GM13976 (cell line): ENCODE measurements at regions not wholly inside any gene's neighbourhood (a gene's known extent, or its start where the extent isn't known, plus 50 kb on each side); places are given as distances from the start of the nearest gene placed in this dataset.

Experiments
- DNase-seq: peaks from one replicate; pipeline ENCODE4 v3.0.0; 2012; ENCODE audit warnings: low spot score
- CTCF ChIP-seq: IDR thresholded peaks from 2 replicates; pipeline ENCODE4 v1.5.1; 2012; ENCODE audit warnings: borderline replicate concordance, mild to moderate bottlenecking; ENCODE audit not compliant: insufficient read depth; ENCODE audit errors: extremely low read depth, missing control alignments, control extremely low read depth
- in situ Hi-C: fragments of 300-500 bp; cut with MboI; formaldehyde crosslinking; loops from one replicate; pipeline ENCODE4 v1.12.0; 2022; ENCODE audit warnings: low sequenced_read_pairs, mixed read lengths, inconsistent platforms; ENCODE audit not compliant: unreplicated experiment

GRCh38 chr2:139159177-139159576 is 379.0 kb upstream of the NXPH2 start:
- no peak for TF ChIP-seq CTCF
- no peak for DNase-seq
- in situ Hi-C loops = no loop called here

GRCh38 chr2:139156730-139157129 is 376.5 kb upstream of the NXPH2 start:
- in situ Hi-C loops = no loop called here

GRCh38 chr2:139155991-139156390 is 375.8 kb upstream of the NXPH2 start:
- no peak for TF ChIP-seq CTCF
- DNase-seq = no peak
- in situ Hi-C loops = no loop called here

More at GRCh38 chr2:139156730-139157129, 376.5 kb upstream of the NXPH2 start:
- TF ChIP-seq CTCF = no peak
- no peak for DNase-seq

- in situ Hi-C loops = no loop called here
These were observed 362.2 kb upstream of the NXPH2 start for GRCh38 chr2:139142252-139142880.

GRCh38 chr2:139124271-139124670 is 344.1 kb upstream of the NXPH2 start:
- in situ Hi-C loops = no loop called here
- no peak for DNase-seq
- TF ChIP-seq CTCF = no peak

More at GRCh38 chr2:139142252-139142880, 362.2 kb upstream of the NXPH2 start:
- peak; percentile 5 for DNase-seq
- TF ChIP-seq CTCF = no peak

- in situ Hi-C loops = no loop called here
- TF ChIP-seq CTCF = no peak
- no peak for DNase-seq
These were observed 343.6 kb upstream of the NXPH2 start for GRCh38 chr2:139123795-139124194.
